AG09309 (cell line): ENCODE measurements at regions not wholly inside any gene's neighbourhood (a gene's known extent, or its start where the extent isn't known, plus 50 kb on each side); places are given as distances from the start of the nearest gene placed in this dataset.

Experiments
- DNase-seq: peaks from one replicate; pipeline ENCODE4 v3.0.0-alpha.2; 2010; ENCODE audit warnings: low read depth
- H3K4me3 ChIP-seq: 2 replicates; pipeline ENCODE4 v1.5.1; 2011; ENCODE audit warnings: mild to moderate bottlenecking, low read depth, low read length, moderate library complexity; ENCODE audit not compliant: control insufficient read depth
- TF ChIP-seq, protein P1 (sequence below): IDR thresholded peaks from 2 replicates; pipeline ENCODE4 v1.5.1; 2011; ENCODE audit warnings: mild to moderate bottlenecking, low read depth, low read length, inconsistent platforms; ENCODE audit not compliant: insufficient read depth, control insufficient read depth; ENCODE audit errors: missing control alignments

DNA sequence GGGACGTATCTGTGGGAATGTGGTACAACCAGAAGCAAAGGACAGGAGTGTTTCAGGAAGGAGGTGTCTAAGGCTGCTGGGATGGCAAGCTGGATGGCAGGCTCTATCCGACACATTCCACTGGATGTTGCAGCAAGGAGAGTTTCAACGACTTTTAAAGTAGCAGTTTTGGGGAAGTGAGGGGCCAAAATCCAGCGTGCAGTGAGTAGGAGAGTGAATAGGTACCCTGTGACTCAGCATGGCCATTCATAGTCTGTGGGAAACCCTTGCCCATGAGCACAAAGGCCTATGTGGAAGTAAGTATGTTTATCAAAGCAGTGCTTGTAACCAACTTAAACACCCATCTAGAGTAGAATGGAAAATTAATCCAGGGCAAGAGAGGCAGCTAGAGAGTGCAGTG, 664.7 kb downstream of the ACTL7B start:
- H3K4me3 ChIP-seq: no peak overlapping the region
- DNase-seq: no peak

DNA sequence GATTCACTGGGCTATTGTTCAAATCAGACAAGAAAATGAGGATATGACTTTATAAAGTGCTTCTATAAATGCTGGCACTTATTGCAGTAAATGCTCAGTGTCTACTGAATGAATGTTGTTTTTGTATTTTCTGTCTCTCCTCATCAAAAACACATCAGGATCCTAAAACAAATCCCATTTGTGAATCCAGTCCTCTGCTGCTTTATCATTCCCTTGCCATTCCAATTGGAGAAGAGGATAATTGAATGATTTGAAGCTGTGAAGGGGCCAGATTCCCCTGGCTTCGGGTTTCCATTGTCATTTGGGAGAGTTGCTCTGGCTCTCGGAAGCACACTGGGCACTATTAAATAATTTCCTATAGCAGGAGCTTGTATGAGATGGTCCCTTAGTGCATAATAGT, 666.8 kb downstream of the ACTL7B start:
- TF ChIP-seq, protein P1, sequence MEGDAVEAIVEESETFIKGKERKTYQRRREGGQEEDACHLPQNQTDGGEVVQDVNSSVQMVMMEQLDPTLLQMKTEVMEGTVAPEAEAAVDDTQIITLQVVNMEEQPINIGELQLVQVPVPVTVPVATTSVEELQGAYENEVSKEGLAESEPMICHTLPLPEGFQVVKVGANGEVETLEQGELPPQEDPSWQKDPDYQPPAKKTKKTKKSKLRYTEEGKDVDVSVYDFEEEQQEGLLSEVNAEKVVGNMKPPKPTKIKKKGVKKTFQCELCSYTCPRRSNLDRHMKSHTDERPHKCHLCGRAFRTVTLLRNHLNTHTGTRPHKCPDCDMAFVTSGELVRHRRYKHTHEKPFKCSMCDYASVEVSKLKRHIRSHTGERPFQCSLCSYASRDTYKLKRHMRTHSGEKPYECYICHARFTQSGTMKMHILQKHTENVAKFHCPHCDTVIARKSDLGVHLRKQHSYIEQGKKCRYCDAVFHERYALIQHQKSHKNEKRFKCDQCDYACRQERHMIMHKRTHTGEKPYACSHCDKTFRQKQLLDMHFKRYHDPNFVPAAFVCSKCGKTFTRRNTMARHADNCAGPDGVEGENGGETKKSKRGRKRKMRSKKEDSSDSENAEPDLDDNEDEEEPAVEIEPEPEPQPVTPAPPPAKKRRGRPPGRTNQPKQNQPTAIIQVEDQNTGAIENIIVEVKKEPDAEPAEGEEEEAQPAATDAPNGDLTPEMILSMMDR: no peak
- DNase-seq: no peak
- H3K4me3 ChIP-seq: no peak overlapping the region

More for the DNA sequence above, 664.7 kb downstream of the ACTL7B start:
- TF ChIP-seq, protein P1: no peak

DNA sequence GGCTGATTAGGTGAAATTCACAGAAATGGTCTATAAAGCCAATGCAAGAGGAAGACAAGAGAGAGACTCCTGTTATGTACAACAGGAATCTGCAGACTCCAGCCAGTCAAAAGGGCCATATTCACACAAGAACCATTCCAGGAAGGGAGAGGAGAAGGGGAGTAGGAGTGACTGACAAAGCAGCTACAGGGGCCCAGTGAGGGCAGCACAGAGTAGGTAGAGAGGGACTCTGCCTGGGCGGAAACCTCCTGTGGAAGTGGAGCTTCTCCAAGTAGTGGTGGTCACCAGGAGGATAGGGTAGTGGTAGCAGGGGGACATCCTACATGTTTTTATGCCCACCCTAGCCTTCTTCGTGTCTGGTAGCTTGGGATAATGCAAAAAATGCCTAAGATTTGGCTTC, 667.3 kb downstream of the ACTL7B start:
- TF ChIP-seq, protein P1: no peak
- DNase-seq: no peak
- H3K4me3 ChIP-seq: no peak overlapping the region

DNA sequence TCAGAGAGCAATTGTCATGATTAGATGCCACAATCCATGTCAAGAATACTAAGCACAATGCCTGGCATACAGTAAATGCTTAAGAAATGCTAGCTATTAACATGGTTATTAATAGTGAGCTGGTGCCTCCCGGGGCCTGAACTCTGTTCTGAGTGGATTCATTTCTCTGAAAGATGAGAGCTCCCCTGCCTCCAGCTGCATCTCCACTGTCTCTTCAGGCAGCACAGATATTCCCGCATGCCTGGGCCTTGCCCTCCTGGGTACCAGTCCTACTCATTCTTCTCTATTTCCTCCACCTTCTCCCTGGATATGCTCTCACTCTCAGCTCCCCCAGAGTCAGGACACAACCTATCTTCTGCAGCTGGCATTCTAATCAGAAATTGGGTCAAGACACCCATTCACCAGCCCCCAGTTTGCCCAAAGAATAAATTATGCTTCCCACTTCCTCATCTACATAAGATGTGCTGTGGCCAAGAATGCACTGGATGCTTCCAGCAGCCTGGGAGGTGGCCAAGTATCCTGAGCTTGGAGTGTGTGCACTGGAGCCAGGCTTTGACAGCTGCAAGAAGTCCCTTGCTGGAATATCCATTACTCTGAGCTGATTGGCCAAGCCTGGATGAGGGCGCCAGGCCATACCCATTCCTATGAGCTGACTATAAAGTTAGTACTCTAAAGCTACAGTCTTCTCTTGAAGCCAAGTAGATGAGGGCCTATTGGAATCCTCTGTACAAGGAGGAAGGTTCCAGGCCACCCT, 669.0 kb downstream of the ACTL7B start:
- TF ChIP-seq, protein P1: no peak
- peak; percentile 33 for DNase-seq

DNA sequence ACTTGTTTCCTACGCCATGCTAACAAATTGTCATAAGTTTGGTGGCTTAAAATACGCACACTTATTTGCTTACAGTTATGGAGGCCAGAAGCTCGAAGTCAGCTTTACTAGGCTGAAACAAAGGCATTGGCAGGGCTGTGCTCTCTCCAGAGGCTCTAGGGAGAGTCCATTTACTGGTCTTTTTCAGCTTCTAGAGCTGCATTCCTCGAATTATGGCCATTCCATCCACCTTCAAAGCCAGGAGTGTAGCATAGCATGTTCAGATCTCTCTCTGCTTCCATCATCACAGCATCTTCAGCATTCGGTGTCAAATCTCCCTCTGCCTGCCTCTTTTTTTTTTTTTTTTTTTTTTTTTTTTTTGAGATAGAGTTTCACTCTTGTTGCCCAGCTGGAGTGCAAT, 670.2 kb downstream of the ACTL7B start:
- no peak for DNase-seq
- TF ChIP-seq, protein P1: no peak
- H3K4me3 ChIP-seq: no peak overlapping the region

More for the DNA sequence above, 669.0 kb downstream of the ACTL7B start:
- no peak overlapping the region for H3K4me3 ChIP-seq

DNA sequence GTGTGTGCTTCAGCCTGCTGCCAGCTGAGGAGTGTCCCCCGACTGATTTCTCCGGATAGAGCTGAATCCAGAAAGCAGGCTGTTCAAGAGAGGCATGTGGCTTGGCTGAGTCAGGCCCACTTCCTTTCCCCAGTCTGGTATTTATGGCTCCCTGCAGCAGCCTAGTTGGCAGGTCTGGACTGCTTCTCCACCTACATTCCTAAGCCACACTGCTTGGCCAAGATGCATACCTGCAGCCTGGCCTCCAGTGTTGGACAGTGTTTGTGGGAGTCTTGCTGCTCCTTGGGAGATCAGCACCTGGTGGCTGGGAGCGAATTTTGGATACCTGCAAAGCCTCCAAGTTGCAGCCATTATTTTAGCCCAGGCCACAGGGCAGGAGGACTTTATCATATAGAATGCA, 670.8 kb downstream of the ACTL7B start:
- TF ChIP-seq, protein P1: no peak
- DNase-seq: peak; percentile 10
- no peak overlapping the region for H3K4me3 ChIP-seq
